HEK293 (cell line): ENCODE measurements at regions not wholly inside any gene's neighbourhood (a gene's known extent, or its start where the extent isn't known, plus 50 kb on each side); places are given as distances from the start of the nearest gene placed in this dataset.

ENCODE experiments used
- TRIM28 ChIP-seq: IDR thresholded peaks from 2 replicates; pipeline ENCODE4 v1.6.1; 2011; ENCODE audit warnings: low read length, control low read depth, borderline replicate concordance
- ZBTB7A ChIP-seq: fragments of 450-650 bp; formaldehyde crosslinking; IDR thresholded peaks from 2 replicates; pipeline ENCODE4 v1.5.1; 2016; ENCODE audit warnings: low read depth, missing biosample characterization, missing genetic modification characterization
- ZNF19 ChIP-seq: fragments of 450-650 bp; formaldehyde crosslinking; IDR thresholded peaks from 2 replicates; pipeline ENCODE4; 2016; ENCODE audit warnings: missing biosample characterization, missing genetic modification characterization, low read depth
- ZNF223 ChIP-seq: fragments of 450-650 bp; formaldehyde crosslinking; IDR thresholded peaks from 2 replicates; pipeline ENCODE4 v1.5.1; 2016; ENCODE audit warnings: missing biosample characterization, missing genetic modification characterization
- ZNF404 ChIP-seq: fragments of 450-650 bp; formaldehyde crosslinking; IDR thresholded peaks from 2 replicates; pipeline ENCODE4 v1.5.1; 2017; ENCODE audit warnings: missing biosample characterization, missing genetic modification characterization
- ZNF423 ChIP-seq: fragments of 450-650 bp; formaldehyde crosslinking; IDR thresholded peaks from 2 replicates; pipeline ENCODE4 v1.5.1; 2016; ENCODE audit warnings: missing biosample characterization, missing genetic modification characterization
- ZNF530 ChIP-seq: fragments of 450-650 bp; formaldehyde crosslinking; IDR thresholded peaks from 2 replicates; pipeline ENCODE4 v1.5.1; 2016; ENCODE audit warnings: low read depth, missing biosample characterization, missing genetic modification characterization
- ZNF571 ChIP-seq: fragments of 450-650 bp; formaldehyde crosslinking; IDR thresholded peaks from 2 replicates; pipeline ENCODE4 v1.5.0; 2017; ENCODE audit warnings: missing biosample characterization, missing genetic modification characterization
- ZSCAN30 ChIP-seq: fragments of 450-650 bp; IDR thresholded peaks from 2 replicates; pipeline ENCODE4 v1.5.1; 2018; ENCODE audit warnings: missing biosample characterization, mild to moderate bottlenecking, missing genetic modification characterization, moderate library complexity
- TF ChIP-seq, protein P1 (sequence below): fragments of 450-650 bp; formaldehyde crosslinking; IDR thresholded peaks from 2 replicates; pipeline ENCODE4 v1.5.1; 2016; ENCODE audit warnings: missing biosample characterization, missing genetic modification characterization
- TF ChIP-seq, protein P2 (sequence below): sonication (generic); formaldehyde crosslinking; IDR thresholded peaks from 2 replicates; pipeline ENCODE4 v1.8.1; 2022; ENCODE audit warnings: mild to moderate bottlenecking, moderate library complexity, missing genetic modification reagents

DNA sequence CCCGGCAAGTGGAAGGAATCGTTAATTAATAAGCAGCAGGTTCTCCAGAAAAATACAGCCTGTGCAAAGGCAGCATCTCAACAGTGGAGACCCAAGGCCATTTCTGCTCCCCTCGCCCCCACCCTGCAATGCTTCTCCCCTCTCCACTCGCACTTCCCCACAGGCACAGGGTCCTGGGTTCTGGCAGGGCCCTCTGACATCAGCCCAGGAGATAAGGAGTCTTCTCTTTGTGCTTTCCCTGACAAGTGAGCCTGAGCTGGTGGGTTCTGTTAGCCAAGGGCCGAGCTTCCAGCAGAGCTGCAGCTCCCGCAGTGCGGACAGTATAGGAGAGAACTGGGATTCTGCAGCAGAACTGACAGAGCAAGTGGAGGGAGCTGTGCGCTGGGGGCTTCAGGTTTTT, 257.5 kb downstream of the NSG2 start:
- no peak for TF ChIP-seq ZNF223
- no peak for TF ChIP-seq TRIM28
- TF ChIP-seq ZNF571 = no peak
- TF ChIP-seq ZBTB7A (tag by site-specific recombination) = no peak
- TF ChIP-seq ZNF404 (tag by site-specific recombination) = no peak
- no peak for TF ChIP-seq ZNF530 (tag by site-specific recombination)
- TF ChIP-seq, protein P1, sequence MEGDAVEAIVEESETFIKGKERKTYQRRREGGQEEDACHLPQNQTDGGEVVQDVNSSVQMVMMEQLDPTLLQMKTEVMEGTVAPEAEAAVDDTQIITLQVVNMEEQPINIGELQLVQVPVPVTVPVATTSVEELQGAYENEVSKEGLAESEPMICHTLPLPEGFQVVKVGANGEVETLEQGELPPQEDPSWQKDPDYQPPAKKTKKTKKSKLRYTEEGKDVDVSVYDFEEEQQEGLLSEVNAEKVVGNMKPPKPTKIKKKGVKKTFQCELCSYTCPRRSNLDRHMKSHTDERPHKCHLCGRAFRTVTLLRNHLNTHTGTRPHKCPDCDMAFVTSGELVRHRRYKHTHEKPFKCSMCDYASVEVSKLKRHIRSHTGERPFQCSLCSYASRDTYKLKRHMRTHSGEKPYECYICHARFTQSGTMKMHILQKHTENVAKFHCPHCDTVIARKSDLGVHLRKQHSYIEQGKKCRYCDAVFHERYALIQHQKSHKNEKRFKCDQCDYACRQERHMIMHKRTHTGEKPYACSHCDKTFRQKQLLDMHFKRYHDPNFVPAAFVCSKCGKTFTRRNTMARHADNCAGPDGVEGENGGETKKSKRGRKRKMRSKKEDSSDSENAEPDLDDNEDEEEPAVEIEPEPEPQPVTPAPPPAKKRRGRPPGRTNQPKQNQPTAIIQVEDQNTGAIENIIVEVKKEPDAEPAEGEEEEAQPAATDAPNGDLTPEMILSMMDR (tag by site-specific recombination) = no peak
- no peak for TF ChIP-seq ZSCAN30 (tag by site-specific recombination)
- TF ChIP-seq, protein P2, sequence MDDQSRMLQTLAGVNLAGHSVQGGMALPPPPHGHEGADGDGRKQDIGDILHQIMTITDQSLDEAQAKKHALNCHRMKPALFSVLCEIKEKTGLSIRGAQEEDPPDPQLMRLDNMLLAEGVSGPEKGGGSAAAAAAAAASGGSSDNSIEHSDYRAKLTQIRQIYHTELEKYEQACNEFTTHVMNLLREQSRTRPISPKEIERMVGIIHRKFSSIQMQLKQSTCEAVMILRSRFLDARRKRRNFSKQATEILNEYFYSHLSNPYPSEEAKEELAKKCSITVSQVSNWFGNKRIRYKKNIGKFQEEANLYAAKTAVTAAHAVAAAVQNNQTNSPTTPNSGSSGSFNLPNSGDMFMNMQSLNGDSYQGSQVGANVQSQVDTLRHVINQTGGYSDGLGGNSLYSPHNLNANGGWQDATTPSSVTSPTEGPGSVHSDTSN (CRISPR knock-in tag) = no peak
- no peak for TF ChIP-seq ZNF19
- TF ChIP-seq ZNF423 = no peak
